ENCODE measurements at regions not wholly inside any gene's neighbourhood (a gene's known extent, or its start where the extent isn't known, plus 50 kb on each side); places are given as distances from the start of the nearest gene placed in this dataset.
"Not testable (repeated sequence)": the region's sequence is repeated elsewhere in the genome, so short reads cannot be mapped to it uniquely, and the experiment has no call there.

GRCh38 chr5:33068786-33069185, 357.7 kb downstream of the NPR3 start:
- DNase-seq (ENCODE audit: low spot score), result no peak

- DNase-seq (ENCODE audit: low spot score), result no peak
Observed at GRCh38 chr5:33072296-33072695, 361.2 kb downstream of the NPR3 start.

GRCh38 chr5:33072726-33073125, 361.6 kb downstream of the NPR3 start:
- no peak for DNase-seq (ENCODE audit: low spot score)

GRCh38 chr5:33073881-33074327, 362.8 kb downstream of the NPR3 start:
- no peak for DNase-seq (ENCODE audit: low spot score)

- DNase-seq (ENCODE audit: low spot score), result no peak
Observed at GRCh38 chr5:33074548-33074947, 363.4 kb downstream of the NPR3 start.

- DNase-seq (ENCODE audit: low spot score), result no peak
Observed at GRCh38 chr5:33075731-33076130, 364.6 kb downstream of the NPR3 start.

GRCh38 chr5:33079548-33079947, 361.2 kb upstream of the TARS1 start:
- no peak for DNase-seq (ENCODE audit: low spot score)

GRCh38 chr5:33080287-33080686, 360.5 kb upstream of the TARS1 start:
- no peak for DNase-seq (ENCODE audit: low spot score)

- DNase-seq (ENCODE audit: low spot score), result no peak
Observed at GRCh38 chr5:33088176-33088575, 352.6 kb upstream of the TARS1 start.

- DNase-seq (ENCODE audit: low spot score), result no peak
Observed at GRCh38 chr5:33091571-33092363, 349.0 kb upstream of the TARS1 start.

GRCh38 chr5:33092719-33093118, 348.0 kb upstream of the TARS1 start:
- no peak for DNase-seq (ENCODE audit: low spot score)

- DNase-seq (ENCODE audit: low spot score), result no peak
Observed at GRCh38 chr5:33102551-33102950, 338.2 kb upstream of the TARS1 start.

GRCh38 chr5:33105521-33105941, 335.2 kb upstream of the TARS1 start:
- DNase-seq (ENCODE audit: low spot score), result no peak

GRCh38 chr5:33110496-33110895, 330.3 kb upstream of the TARS1 start:
- DNase-seq (ENCODE audit: low spot score), result not testable (repeated sequence)

- no peak for DNase-seq (ENCODE audit: low spot score)
Observed at GRCh38 chr5:33114361-33114760, 326.4 kb upstream of the TARS1 start.

- no peak for DNase-seq (ENCODE audit: low spot score)
Observed at GRCh38 chr5:33115467-33115866, 325.3 kb upstream of the TARS1 start.

GRCh38 chr5:33118761-33119415, 321.9 kb upstream of the TARS1 start:
- no peak for DNase-seq (ENCODE audit: low spot score)

GRCh38 chr5:33120671-33121070, 320.1 kb upstream of the TARS1 start:
- no peak for DNase-seq (ENCODE audit: low spot score)

- DNase-seq (ENCODE audit: low spot score), result no peak
Observed at GRCh38 chr5:33129309-33129708, 311.5 kb upstream of the TARS1 start.

- no peak for DNase-seq (ENCODE audit: low spot score)
Observed at GRCh38 chr5:33136785-33137184, 304.0 kb upstream of the TARS1 start.

- not testable (repeated sequence) for DNase-seq (ENCODE audit: low spot score)
Observed at GRCh38 chr5:33138145-33138544, 302.6 kb upstream of the TARS1 start.

- DNase-seq (ENCODE audit: low spot score), result no peak
Observed at GRCh38 chr5:33143405-33144123, 297.2 kb upstream of the TARS1 start.

- no peak for DNase-seq (ENCODE audit: low spot score)
Observed at GRCh38 chr5:33146881-33147280, 293.9 kb upstream of the TARS1 start.
